ENCODE measurements at regions not wholly inside any gene's neighbourhood (a gene's known extent, or its start where the extent isn't known, plus 50 kb on each side); places are given as distances from the start of the nearest gene placed in this dataset.

DNA sequence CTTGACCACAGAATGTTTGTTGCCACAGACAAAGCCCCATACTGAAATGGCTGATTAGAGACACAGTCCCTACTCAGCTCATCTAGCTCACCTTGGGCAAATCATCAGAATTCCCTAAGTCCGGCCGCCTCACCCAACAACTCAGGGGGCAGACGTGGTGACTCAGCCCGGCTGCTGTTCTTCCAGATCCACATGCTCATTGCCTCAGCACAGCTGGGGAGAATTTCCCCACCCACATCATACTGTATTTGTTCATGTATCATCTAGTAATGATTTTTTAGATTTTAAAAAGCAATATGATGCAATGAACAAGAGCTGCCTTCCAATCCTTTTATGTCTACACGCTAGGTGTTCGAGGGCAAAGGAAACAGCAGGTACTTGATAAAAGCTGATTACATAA lies 333.8 kb upstream of the TENM3 start:
- no peak for TF ChIP-seq CTCF (IDR thresholded peaks at IDR 0.05)
- no peak for TF ChIP-seq POLR2A (IDR thresholded peaks at IDR 0.05)
